GM19043 (cell line): ENCODE measurements at regions not wholly inside any gene's neighbourhood (a gene's known extent, or its start where the extent isn't known, plus 50 kb on each side); places are given as distances from the start of the nearest gene placed in this dataset.
"Not testable (repeated sequence)": the region's sequence is repeated elsewhere in the genome, so short reads cannot be mapped to it uniquely, and the experiment has no call there.

Experiments used
- ATAC-seq: cut with Tn5 transposase; IDR thresholded peaks from one replicate; pipeline ENCODE4 v1.9.1; 2021; ENCODE audit warnings: low read depth; ENCODE audit not compliant: unreplicated experiment

DNA sequence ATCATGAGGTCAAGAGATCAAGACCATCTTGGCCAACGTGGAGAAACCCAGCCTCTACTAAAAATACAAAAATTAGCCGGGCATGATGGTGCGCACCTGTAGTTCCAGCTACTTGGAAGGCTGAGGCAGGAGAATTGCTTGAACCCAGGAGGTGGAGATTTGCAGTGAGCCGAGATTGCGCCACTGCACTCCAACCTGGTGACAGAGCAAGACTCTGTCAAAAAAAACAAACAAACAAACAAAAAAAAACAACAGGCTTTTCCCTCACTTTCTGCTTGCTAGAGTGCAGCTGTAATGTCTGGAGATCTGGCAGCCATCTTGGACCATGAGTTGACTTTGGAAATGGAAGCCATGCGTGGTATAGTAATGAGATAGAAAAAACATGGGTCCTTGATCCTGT is 101.1 kb upstream of the SHB start:
- not testable (repeated sequence) for ATAC-seq

DNA sequence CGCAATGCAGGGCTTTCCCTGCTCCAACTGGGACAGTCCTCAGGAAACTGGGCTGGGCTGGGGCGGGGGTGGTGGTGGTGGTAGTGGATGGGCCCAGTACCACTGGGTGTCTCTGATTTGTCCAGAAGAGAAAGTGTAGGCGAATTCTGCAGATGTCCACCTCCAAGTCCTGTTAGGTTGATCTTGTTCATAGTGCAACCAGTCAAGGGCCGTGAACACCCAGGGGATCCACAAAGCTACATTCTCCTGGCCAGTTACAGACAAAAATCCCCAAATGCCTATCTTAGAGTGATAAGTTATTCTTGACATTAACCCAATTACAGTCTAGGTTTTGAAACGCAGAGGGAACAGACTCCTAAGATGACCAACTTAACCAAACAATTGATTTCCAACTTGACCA is 97.5 kb upstream of the SHB start:
- no peak for ATAC-seq

DNA sequence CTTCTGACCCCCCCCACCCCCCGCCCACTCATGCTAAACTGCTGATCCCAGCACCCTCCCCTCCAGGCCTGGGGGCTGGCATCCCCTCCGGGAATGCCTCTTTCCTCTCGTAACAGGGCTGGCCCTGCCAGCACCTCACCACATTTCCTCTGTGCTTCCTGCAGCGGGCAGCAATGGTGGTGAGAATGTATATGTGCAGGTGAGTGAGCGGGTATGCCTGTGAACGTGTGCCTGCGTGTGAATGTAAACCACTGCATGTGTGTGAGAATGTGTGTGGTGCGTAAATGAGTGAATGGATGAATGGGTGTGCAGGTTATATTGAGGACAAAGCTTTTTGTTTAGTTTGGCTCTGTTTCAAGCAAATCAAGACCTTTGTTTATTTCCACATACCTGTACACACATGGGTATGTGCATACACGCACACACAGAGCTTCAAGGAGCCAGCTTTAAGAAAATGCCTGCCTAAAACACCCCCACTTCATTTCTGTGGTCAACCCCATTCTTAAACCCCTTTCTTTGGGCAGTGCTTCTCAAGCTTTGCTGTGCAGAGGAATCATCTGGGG is 95.7 kb upstream of the SHB start:
- ATAC-seq, result no peak

DNA sequence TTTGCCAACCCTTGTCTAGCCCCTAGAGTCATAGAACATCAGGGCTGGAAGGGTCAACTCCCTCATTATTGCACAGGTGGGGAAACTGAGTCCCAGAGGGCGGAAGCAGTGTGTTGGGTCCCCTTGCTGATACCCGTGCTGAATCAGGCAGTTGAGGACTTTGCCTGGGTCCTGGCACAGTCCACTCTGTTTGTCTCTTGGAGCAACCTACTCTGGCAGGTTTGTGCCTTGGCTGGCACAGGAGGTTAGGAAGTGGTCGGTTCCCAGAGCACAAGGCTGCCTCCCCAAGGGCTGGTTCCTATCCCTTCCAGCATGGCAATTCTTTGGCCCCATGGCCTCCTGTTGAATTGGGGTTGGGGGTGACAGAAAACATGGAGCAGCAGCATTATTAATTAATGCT is 94.5 kb upstream of the SHB start:
- no peak for ATAC-seq

DNA sequence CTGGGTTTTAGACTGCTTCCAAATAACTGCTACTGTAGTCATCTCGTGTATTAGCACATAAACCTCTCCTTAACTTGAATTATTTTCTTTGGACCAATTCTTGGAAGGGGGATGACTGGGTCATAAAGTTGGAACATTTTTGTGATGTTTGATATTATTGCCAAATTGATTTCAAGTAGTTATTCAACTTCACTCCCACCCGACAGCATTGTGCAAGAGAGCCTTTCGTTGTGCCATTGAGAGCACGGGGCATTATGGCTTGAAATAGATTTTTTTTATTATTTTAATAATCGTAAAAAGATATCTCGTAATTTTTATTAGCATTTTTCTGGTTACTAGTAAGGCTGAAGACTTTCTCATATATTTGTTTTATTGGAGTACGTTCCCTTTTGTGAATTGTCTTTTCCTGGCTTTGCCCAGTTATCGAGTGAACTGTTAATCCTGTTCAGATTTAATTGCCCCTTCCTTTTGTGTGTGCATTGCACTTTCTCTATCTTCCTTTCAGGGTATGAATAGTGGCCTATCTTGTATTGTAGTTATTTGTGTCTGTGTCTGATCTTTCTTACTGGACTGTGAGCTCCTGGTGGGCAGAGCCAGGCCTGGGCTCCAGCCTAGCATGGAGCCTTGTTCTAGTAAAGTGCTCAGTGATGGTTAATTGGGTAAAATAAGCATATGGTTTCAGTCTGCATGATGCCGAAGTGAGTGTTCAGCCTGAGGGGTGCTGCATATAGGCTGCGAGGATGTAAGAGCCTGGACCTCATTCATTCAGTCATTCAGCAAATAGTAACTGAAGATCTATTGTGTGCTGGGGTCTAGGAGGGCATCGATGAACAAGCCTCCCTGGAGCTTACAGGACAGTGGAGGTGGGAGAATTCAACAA is 93.5 kb upstream of the SHB start:
- ATAC-seq, result no peak

DNA sequence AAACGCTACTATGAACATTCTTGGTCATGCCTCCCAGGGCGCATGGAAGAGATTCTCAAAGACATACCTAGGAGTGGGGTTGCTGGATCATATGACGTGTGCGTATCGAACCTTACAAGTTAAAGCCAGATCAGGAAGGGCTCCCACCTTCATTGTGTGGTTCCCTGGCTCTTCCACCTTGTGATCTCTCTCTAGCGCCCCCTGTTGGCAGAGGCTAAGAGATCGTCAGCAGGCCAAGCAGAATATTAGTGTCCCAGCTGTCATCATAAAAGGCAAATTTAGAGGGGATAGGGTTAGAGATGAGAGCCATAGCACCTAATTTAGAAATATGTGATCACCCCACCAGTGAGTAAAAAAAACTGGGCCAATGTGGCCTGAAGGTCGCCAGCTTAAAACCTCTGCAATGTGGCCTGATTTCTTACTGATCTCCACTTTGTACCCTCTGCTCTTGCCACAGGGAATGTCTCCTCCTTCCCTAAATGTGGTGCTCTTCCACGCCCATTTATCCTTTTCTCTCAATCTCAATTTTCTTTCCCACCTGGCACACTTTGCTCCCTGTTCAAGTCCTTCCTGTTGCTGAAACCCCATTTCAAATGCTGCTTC is 91.7 kb upstream of the SHB start:
- ATAC-seq, result no peak

DNA sequence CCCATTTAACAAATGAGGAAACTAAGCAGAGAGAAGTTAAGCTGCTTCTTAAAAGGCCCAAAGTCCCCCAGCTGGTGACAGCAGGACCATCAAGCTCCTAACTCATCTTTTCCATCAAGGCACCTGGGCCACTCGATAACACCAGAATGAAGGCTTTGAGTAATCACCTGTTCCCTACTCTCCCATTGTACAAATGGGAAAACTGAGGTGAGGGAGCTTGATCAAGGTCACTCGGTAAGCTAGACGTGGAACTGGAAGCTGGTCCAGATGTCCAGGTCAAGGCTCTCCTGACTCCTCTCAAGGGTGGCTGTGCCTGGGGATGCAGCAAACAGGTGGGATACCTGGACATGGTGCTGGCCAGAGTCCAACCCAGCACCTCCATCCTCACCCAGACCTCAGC is 90.6 kb upstream of the SHB start:
- ATAC-seq, result no peak

DNA sequence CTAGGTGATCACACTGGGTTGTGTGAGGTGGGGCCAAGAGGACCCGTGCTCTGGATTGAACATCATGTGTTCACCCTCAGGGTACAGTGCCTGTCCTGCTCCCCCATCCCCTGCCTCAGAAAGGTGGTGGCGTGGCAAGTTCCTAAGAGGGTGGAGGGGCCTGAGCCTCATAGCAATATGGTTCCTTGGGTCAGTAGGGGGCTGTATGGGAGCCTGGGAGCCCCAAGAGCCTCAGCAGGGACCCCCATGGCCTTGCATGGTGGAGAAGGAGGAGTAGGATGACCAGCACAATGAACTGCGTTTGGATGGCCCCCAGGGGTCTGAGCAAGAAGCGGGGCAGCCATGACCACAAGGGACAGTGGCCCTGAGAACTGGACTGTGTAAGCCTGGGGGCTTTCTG is 89.6 kb upstream of the SHB start:
- ATAC-seq, result no peak

DNA sequence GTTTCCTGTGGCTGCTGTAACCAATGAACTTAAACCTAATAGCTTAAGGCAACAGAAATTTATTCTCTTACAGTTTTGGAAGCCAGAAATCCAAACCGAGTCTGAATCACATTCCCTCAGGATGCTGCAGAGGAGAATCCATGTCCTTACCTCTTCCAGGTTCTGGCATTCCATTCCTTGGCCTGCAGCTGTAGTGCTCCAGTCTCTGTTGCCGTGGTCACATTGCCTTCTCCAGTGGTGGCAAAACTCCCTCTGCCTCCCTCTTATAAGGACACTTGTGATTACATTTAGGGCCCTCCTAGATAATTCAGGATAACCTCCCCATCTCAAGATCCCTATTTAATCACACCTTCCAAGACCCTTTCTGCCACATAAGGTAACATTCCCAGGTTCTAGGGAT is 88.7 kb upstream of the SHB start:
- no peak for ATAC-seq

DNA sequence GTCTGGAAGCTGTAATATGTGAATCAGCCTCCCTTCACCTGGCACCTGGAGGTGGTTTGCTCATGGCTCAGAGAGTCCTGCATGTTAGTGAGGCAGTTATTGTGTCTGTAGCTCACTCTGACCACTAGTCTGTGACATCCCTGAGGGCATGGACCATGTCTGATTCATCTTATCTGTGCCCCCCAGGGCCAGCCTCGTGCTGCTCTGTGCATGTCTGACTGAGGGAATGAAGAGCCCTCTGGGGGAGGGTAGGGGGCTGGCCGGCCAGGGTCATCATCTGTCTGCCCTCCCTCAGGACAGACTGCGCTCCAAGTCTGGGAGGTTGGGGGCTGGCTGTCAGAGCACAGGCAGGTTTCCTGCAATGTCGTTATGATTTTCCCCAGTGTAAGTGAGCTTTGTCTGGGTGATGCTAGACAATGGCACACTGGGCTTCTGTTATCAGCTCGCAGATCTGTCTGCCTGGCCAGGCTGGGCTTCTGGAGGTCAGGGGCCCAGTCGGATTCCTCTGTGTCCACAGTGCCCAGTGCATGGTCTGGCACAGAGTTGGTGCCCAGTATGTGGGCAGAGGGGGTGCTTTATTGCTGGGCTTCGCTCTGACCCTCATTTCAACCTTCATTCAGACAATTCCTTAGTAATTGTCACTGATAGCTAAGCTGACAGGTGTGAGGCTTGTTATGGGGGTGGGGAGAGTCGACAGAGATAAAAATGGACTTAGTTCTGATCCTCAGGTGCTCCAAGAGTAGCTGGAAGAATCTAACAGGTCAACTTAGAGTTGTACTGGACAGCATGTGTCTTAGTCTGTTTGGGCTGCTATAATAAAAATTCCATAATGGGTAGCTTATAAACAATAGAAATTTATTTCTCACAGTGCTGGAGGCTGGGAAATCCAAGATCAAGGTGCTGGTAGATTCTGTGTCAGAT is 85.7 kb upstream of the SHB start:
- no peak for ATAC-seq

DNA sequence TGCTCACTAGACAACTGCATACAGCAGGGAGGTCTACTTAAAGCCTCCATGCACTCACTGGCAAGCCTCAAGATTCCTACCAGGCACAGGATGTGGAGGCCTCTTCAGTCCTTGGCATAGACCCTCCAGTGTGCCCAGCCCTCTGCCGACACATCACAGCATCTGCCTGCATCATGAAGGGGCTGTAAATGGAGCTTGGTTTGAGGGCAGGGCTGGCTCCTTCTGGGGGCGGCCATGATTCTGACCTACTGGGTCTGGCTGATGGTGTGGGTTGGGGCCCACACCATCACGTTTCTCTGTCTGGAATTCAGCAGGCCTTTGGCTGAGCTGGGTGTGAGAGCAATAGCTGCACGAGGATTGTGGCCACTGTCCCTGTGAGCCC is 84.9 kb upstream of the SHB start:
- no peak for ATAC-seq

DNA sequence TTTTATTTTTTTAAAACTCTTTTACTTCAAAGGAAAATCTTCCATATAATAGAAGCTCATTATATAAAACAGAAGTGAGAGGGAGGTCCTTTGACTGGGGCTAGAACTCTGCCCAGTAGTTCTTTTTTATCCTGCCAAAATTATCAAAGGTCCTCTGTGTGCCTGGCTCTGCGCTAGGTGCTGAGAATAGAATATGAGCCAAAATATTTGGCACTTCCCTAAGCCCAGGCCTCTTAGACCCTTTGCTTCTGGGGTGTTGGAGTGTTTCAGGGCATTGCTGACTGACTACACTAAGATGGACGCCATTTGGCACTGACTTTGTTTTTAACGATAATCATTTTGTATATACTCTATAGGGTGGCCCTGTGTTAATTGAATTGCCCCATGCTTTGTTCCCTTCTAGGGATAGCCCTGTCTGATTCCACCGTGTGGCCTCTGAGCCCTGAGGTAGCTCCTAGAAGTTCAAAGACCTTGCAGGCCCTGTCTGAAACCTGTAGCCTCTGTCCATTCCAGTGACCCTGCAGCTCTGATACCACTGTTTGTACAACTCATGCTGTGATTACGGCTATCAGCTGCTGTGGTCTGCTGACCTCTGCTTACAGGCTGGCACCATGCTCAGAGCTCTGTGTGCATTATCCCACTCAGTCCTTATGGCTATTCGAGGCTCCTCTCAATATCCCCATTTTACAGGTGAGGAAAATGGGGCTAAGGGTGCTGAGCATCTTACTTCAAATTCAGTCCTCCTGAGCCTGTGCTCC is 84.3 kb upstream of the SHB start:
- ATAC-seq, result no peak

DNA sequence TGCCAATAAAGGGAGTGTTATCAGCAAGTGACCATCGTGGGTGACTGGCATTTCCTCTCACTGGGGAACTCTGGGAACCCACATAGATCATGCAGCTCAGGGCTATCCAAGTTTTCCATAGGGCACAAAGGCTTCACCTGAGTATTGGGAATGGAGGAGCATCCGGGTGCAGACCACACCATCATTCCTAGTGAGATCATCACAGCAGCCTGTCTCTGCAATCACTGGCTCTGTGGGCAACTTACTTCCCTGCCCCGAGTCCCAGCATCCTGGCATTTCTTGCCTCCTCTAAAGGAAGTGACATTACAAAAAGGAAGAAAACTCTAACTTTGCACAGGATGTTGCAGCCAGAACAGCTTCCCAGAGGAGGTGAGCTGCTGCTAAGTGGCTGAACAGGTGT is 80.6 kb upstream of the SHB start:
- no peak for ATAC-seq

DNA sequence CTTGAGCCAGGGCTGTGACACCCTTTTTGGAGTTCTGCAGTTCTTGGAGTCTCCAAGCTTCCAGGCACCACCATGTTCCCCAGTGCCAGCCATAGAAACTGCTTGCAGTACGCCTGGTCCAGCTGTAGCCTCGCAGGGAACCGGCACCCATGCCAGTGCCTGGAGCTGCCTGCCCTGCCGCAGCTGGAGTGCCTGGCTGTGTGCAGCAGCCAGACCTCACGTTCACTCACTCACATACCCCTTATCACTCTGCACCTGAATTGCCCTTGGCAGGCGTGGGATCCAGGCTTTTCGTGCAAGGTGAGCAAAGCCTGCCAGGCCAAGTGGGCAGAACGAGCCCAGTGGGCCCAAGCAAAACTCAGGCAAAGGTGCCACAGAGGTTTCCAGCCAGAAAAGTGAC is 77.8 kb upstream of the SHB start:
- ATAC-seq, result no peak

DNA sequence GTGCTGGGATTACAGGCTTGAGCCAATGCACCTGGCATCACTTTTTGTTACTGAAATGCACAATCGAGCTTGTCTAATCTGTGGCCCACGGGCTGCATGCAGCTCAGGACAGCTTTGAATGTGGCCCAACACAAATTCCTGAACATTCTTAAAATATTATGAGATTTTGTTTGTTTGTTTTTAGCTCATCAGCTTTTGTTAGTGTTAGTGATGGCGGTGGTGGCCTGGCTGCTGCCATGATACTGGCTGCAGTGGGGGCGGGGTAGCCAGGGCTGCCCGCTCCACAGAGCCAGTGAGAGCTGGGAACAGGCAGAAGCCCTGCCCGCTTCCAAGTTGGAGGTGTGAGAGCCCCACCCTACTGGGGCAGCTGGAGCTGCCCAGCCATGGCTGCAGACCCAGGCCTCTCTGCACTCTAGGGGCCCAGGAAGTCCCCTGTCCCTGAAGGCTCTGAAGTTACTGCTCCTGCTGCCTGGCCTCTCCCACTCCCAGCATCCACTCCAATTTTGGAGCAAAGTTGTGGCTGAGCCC is 76.6 kb upstream of the SHB start:
- ATAC-seq, result no peak

DNA sequence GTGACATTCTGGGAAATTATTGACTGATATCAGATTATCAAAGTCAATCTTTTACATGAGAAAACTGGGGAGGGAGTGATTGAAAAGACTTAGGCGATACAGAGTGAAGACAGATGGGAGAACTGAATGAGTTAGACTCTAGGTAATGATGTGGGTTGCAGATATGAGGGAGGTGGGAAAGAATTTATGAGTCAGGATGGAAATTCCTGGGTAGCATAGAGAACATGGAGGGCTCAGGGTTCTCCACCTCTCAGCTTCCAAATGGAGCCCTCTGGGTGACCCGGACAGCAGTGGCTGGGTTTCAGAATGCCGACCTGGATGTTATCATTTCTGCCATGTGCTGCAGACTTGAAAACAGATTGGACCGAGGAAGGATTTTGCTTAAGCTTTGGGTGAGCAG is 75.4 kb upstream of the SHB start:
- no peak for ATAC-seq

DNA sequence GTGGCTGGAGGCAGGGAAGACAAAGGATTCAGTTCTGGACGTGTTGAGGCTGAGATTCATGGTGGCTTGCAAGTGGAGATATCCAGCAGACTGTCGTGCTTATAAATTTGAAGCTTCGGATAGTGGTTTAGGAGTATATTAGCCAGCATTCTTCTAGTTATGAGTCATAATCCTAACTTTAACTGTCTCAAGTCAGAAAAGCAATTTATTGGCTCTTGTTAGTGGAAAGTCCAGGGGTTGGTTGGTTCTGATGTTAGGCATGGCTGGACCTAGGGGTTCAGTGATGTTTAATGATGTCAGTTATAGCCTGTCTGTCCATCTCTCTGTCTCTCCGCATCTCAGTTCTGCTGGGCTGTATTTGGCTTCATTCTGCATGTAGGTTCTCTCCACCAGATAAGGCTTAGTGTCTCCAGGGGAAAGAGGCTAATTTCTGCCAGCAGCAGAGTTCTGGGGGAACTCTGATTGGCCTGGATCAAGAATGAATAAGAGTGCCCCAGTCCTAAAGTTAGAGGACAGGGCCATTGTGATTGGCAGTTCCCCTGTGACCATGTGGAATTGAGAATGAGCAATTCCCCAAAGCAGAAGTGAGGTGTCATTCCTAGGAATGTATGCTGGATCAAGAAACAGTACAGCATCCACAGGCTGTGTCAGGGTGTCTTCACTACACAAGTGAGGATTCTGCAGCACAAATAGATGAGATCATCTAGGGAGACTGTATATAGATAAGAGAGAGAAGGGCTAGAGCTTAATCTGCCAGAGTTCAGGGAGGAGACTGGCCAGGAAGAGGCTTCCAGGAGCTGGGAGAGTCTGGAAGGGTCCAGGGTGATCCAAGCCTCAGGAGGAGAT is 72.9 kb upstream of the SHB start:
- no peak for ATAC-seq

DNA sequence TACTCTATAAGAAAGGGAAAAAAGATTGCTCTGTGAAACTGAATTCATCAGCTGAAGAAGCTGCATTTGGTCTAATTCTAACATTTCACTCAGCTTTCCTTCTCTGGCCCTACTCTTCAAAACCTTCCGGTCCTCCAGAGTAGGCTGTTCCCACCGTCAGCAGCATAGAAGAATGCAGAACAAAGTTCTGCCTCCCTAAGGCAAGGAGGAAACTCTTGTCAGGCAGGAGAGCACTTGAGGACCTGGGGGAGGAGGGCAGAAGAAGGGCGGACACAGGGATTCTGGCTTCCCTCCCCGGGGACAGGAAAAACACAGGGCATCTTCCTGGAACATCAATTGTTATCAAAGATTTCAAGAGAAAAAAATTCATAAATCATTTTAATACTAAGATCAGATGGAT is 69.2 kb upstream of the SHB start:
- no peak for ATAC-seq

DNA sequence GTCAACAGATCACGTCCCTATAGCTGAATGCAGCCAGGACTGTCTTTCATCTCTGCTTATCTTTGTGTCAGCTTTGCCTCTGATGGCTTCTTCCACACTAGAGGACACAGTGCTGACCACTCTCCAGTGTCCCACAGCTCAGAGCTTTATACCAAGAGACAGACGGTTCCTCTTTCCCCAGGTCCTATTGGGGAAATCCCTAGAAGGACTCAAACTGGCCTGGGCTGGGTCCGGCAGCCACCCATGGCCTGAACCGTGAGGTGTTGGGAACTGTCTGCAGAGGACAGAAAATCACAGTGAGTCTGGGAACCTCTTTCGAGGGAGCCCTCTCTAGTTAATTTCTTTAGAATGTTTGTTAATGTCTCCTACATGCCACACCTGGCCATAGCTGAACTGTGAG is 68.3 kb upstream of the SHB start:
- no peak for ATAC-seq
